Calu3 (cell line): ENCODE measurements at regions not wholly inside any gene's neighbourhood (a gene's known extent, or its start where the extent isn't known, plus 50 kb on each side); places are given as distances from the start of the nearest gene placed in this dataset.

Experiments
- BruUV-seq: library from RNA; stranded (reverse); fragments of 400-500 nt; replicated peaks from 2 replicates; lab custom pipeline; 2021; lab: Mats Ljungman, UMichigan
- CTCF ChIA-PET: fragments of 300-600 bp; sonication (Branson Sonifier 250); formaldehyde crosslinking; loops from one replicate; lab custom pipeline; 2022; ENCODE audit warnings: antibody characterized with exemption; lab: Charles Lee
- DNase-seq: peaks from one replicate; pipeline ENCODE4 v3.0.0; 2022
- H3K27ac Mint-ChIP-seq: one replicate; pipeline ENCODE4 v1.8.0; 2022; ENCODE audit warnings: mixed read lengths; ENCODE audit not compliant: unreplicated experiment
- H3K27me3 Mint-ChIP-seq: one replicate; pipeline ENCODE4 v1.8.0; 2022; ENCODE audit warnings: mixed read lengths; ENCODE audit not compliant: unreplicated experiment
- H3K36me3 Mint-ChIP-seq: one replicate; pipeline ENCODE4 v1.8.0; 2022; ENCODE audit warnings: mild to moderate bottlenecking, moderate library complexity, mixed read lengths; ENCODE audit not compliant: insufficient read depth, unreplicated experiment
- H3K4me1 Mint-ChIP-seq: one replicate; pipeline ENCODE4 v1.8.0; 2022; ENCODE audit warnings: mild to moderate bottlenecking, low read depth, mixed read lengths; ENCODE audit not compliant: unreplicated experiment
- H3K4me3 Mint-ChIP-seq: one replicate; pipeline ENCODE4 v1.8.0; 2022; ENCODE audit warnings: mild to moderate bottlenecking, low read depth, moderate library complexity, mixed read lengths; ENCODE audit not compliant: unreplicated experiment
- H3K9me3 Mint-ChIP-seq: one replicate; pipeline ENCODE4 v1.8.0; 2022; ENCODE audit warnings: low read depth, mixed read lengths; ENCODE audit not compliant: unreplicated experiment
- CTCF ChIP-seq: fragments of 200-600 bp; IDR thresholded peaks from one replicate; pipeline ENCODE4 v1.8.0; 2022; ENCODE audit warnings: antibody characterized with exemption; ENCODE audit not compliant: unreplicated experiment
- intact Hi-C: fragments of 100-400 bp; cut with micrococcal nuclease; formaldehyde crosslinking; loops from one replicate; pipeline ENCODE4 v1.10.0; 2022; ENCODE audit not compliant: unreplicated experiment

GRCh38 chr1:214747050-214747635 is 144.1 kb downstream of the CENPF start:
- H3K27ac Mint-ChIP-seq = no peak overlapping the region
- no peaks in the 10 kb centered on the region for H3K27me3 Mint-ChIP-seq
- H3K36me3 Mint-ChIP-seq = no peaks in the 10 kb centered on the region
- no peak overlapping the region for H3K4me3 Mint-ChIP-seq
- no peaks in the 10 kb centered on the region for H3K4me1 Mint-ChIP-seq
- no peaks in the 10 kb centered on the region for H3K9me3 Mint-ChIP-seq
- CTCF ChIA-PET = no interaction called here
- DNase-seq = no peak
- no TSS peak for BruUV-seq
- no peak for TF ChIP-seq CTCF
- intact Hi-C loops = no loop called here

- no peak for TF ChIP-seq CTCF
- Mint-ChIP-seq H3K4me3 (no peak overlapping the region), H3K27ac (no peak overlapping the region), H3K4me1 (no peaks in the 10 kb centered on the region), H3K27me3 (no peaks in the 10 kb centered on the region), H3K36me3 (no peaks in the 10 kb centered on the region), H3K9me3 (no peaks in the 10 kb centered on the region)
- CTCF ChIA-PET = interaction anchor here (0.6 kb wide), 1 partner anchor 950 kb away, joined by 4 read pairs; no protein-coding TSS in a partner anchor
- DNase-seq = no peak
- no TSS peak for BruUV-seq
- intact Hi-C loops = no loop called here
These were observed 150.3 kb downstream of the CENPF start for GRCh38 chr1:214753236-214753852.

GRCh38 chr1:214761030-214761429 is 158.0 kb downstream of the CENPF start:
- no peaks in the 10 kb centered on the region for H3K36me3 Mint-ChIP-seq
- intact Hi-C loops = no loop called here
- BruUV-seq = no TSS peak
- H3K9me3 Mint-ChIP-seq = peaks cover 16% of the 10 kb centered on the region
- no peaks in the 10 kb centered on the region for H3K4me1 Mint-ChIP-seq
- no peak overlapping the region for H3K4me3 Mint-ChIP-seq
- H3K27ac Mint-ChIP-seq = no peak overlapping the region
- peaks cover 20% of the 10 kb centered on the region for H3K27me3 Mint-ChIP-seq
- no peak for TF ChIP-seq CTCF
- CTCF ChIA-PET = no interaction called here
- DNase-seq = no peak

- TF ChIP-seq CTCF = no peak
- no peak overlapping the region for H3K4me3 Mint-ChIP-seq
- no peaks in the 10 kb centered on the region for H3K4me1 Mint-ChIP-seq
- no peak for DNase-seq
- no peaks in the 10 kb centered on the region for H3K36me3 Mint-ChIP-seq
- H3K27ac Mint-ChIP-seq = no peak overlapping the region
- CTCF ChIA-PET = no interaction called here
- peaks cover 16% of the 10 kb centered on the region for H3K9me3 Mint-ChIP-seq
- peaks cover 20% of the 10 kb centered on the region for H3K27me3 Mint-ChIP-seq
- BruUV-seq = no TSS peak
- intact Hi-C loops = no loop called here
These were observed 159.9 kb downstream of the CENPF start for GRCh38 chr1:214762902-214763301.
